WTC11 (cell line): ENCODE measurements at regions not wholly inside any gene's neighbourhood (a gene's known extent, or its start where the extent isn't known, plus 50 kb on each side); places are given as distances from the start of the nearest gene placed in this dataset.

Experiments used
- ATAC-seq: fragments of 200-7000 bp; cut with Tn5 transposase; 2 replicates; pipeline ENCODE4 v1.10.0; 2021; ENCODE audit warnings: mild to moderate bottlenecking, moderate library complexity
- CTCF ChIA-PET: fragments of 300-600 bp; sonication (Branson Sonifier 250); formaldehyde crosslinking; loops from one replicate; lab custom pipeline; 2021; ENCODE audit warnings: antibody characterized with exemption; lab: Charles Lee
- POLR2A ChIA-PET: fragments of 350-600 bp; sonication (Branson Sonifier 250); formaldehyde crosslinking; loops from one replicate; lab custom pipeline; 2021; ENCODE audit warnings: antibody characterized with exemption; lab: Charles Lee
- DNase-seq: peaks from one replicate; pipeline ENCODE4 v3.0.0; 2021; ENCODE audit warnings: low spot score
- H3K27ac Mint-ChIP-seq: 2 replicates; pipeline ENCODE4 v1.8.0; 2021; ENCODE audit warnings: mixed read lengths
- H3K27me3 Mint-ChIP-seq: 2 replicates; pipeline ENCODE4 v1.8.0; 2021; ENCODE audit warnings: low read depth, mild to moderate bottlenecking, moderate library complexity, mixed read lengths
- H3K36me3 Mint-ChIP-seq: 2 replicates; pipeline ENCODE4 v1.8.0; 2021; ENCODE audit warnings: mixed read lengths
- H3K4me1 Mint-ChIP-seq: 2 replicates; pipeline ENCODE4 v1.8.0; 2022; ENCODE audit warnings: mixed read lengths
- H3K4me3 Mint-ChIP-seq: 2 replicates; pipeline ENCODE4 v1.8.0; 2021; ENCODE audit warnings: mild to moderate bottlenecking, moderate library complexity, mixed read lengths
- H3K9me3 Mint-ChIP-seq: 2 replicates; pipeline ENCODE4 v1.8.0; 2021; ENCODE audit warnings: mixed read lengths
- EMX1 ChIP-seq: fragments of 250-450 bp; sonication (Bioruptor Pico); IDR thresholded peaks from 2 replicates; pipeline ENCODE4 v1.8.0; 2021; ENCODE audit warnings: mild to moderate bottlenecking
- FOXJ3 ChIP-seq: sonication (generic); formaldehyde crosslinking; IDR thresholded peaks from 2 replicates; pipeline ENCODE4 v1.9.0; 2021; ENCODE audit warnings: missing genetic modification reagents, mild to moderate bottlenecking, borderline replicate concordance
- FOXP1 ChIP-seq: sonication (generic); formaldehyde crosslinking; IDR thresholded peaks from 2 replicates; pipeline ENCODE4 v1.8.0; 2022; ENCODE audit warnings: missing genetic modification reagents, mild to moderate bottlenecking, moderate library complexity, borderline replicate concordance
- GRHL2 ChIP-seq: fragments of 250-450 bp; sonication (Bioruptor Pico); IDR thresholded peaks from 2 replicates; pipeline ENCODE4 v1.8.0; 2022; ENCODE audit warnings: mild to moderate bottlenecking, moderate library complexity; ENCODE audit not compliant: insufficient replicate concordance, severe bottlenecking
- HMGA2 ChIP-seq: fragments of 250-450 bp; sonication (Bioruptor Pico); IDR thresholded peaks from 2 replicates; pipeline ENCODE4 v1.4.0; 2021; ENCODE audit warnings: mild to moderate bottlenecking, moderate library complexity
- JAZF1 ChIP-seq: fragments of 250-450 bp; sonication (Bioruptor Pico); IDR thresholded peaks from 2 replicates; pipeline ENCODE4 v1.9.0; 2021; ENCODE audit warnings: moderate library complexity, mild to moderate bottlenecking, inconsistent platforms
- JUN ChIP-seq: sonication (generic); formaldehyde crosslinking; IDR thresholded peaks from 2 replicates; pipeline ENCODE4 v1.8.0; 2023; ENCODE audit warnings: mild to moderate bottlenecking, missing genetic modification reagents
- KAT7 ChIP-seq: sonication (generic); formaldehyde crosslinking; IDR thresholded peaks from 2 replicates; pipeline ENCODE4 v1.8.1; 2023; ENCODE audit warnings: missing genetic modification reagents, mild to moderate bottlenecking, borderline replicate concordance
- NFATC4 ChIP-seq: fragments of 250-450 bp; sonication (Bioruptor Pico); IDR thresholded peaks from 2 replicates; pipeline ENCODE4 v1.9.0; 2021; ENCODE audit warnings: mild to moderate bottlenecking
- NFYB ChIP-seq: sonication (generic); formaldehyde crosslinking; conservative IDR thresholded peaks from 2 replicates; pipeline ENCODE4 v1.8.0; 2022; ENCODE audit warnings: low read depth, missing genetic modification reagents
- NR2C2 ChIP-seq: sonication (generic); formaldehyde crosslinking; IDR thresholded peaks from 2 replicates; pipeline ENCODE4 v1.8.0; 2022; ENCODE audit warnings: mild to moderate bottlenecking, missing genetic modification reagents
- PRRX2 ChIP-seq: fragments of 250-450 bp; sonication (Bioruptor Pico); IDR thresholded peaks from 2 replicates; pipeline ENCODE4 v1.8.0; 2021; ENCODE audit warnings: mild to moderate bottlenecking
- RELA ChIP-seq: sonication (generic); formaldehyde crosslinking; IDR thresholded peaks from 2 replicates; pipeline ENCODE4 v1.8.1; 2022; ENCODE audit warnings: missing genetic modification reagents, mild to moderate bottlenecking, borderline replicate concordance
- SP1 ChIP-seq: sonication (generic); formaldehyde crosslinking; conservative IDR thresholded peaks from 2 replicates; pipeline ENCODE4 v1.8.1; 2022; ENCODE audit warnings: missing genetic modification reagents
- TEAD1 ChIP-seq: sonication (generic); formaldehyde crosslinking; IDR thresholded peaks from 2 replicates; pipeline ENCODE4 v1.8.0; 2022; ENCODE audit warnings: mild to moderate bottlenecking, missing genetic modification reagents
- ZNF219 ChIP-seq: sonication (generic); formaldehyde crosslinking; IDR thresholded peaks from 2 replicates; pipeline ENCODE4 v1.8.0; 2023; ENCODE audit warnings: missing genetic modification reagents, mild to moderate bottlenecking, borderline replicate concordance
- ZNF317 ChIP-seq: sonication (generic); formaldehyde crosslinking; IDR thresholded peaks from 2 replicates; pipeline ENCODE4 v1.8.1; 2023; ENCODE audit warnings: low read depth, mild to moderate bottlenecking, moderate library complexity, missing genetic modification reagents, borderline replicate concordance
- ZNF416 ChIP-seq: fragments of 250-450 bp; sonication (Bioruptor Pico); IDR thresholded peaks from 2 replicates; pipeline ENCODE4 v1.9.0; 2021; ENCODE audit warnings: mild to moderate bottlenecking, inconsistent platforms
- ZNF423 ChIP-seq: fragments of 250-450 bp; sonication (Bioruptor Pico); IDR thresholded peaks from 2 replicates; pipeline ENCODE4 v2.1.2; 2022; ENCODE audit warnings: mild to moderate bottlenecking, moderate library complexity
- TF ChIP-seq, protein P1 (sequence below): fragments of 250-450 bp; sonication (Bioruptor Pico); IDR thresholded peaks from 2 replicates; pipeline ENCODE4 v2.1.2; 2022; ENCODE audit warnings: mild to moderate bottlenecking, moderate library complexity
- TF ChIP-seq, protein P2 (sequence below): sonication (generic); formaldehyde crosslinking; IDR thresholded peaks from 2 replicates; pipeline ENCODE4 v1.8.0; 2022; ENCODE audit warnings: mild to moderate bottlenecking, missing genetic modification reagents
- TF ChIP-seq, protein P3 (sequence below): sonication (generic); formaldehyde crosslinking; IDR thresholded peaks from 2 replicates; pipeline ENCODE4 v1.8.0; 2022; ENCODE audit warnings: mild to moderate bottlenecking, missing genetic modification reagents
- TF ChIP-seq, protein P4 (sequence below): fragments of 200-600 bp; IDR thresholded peaks from 2 replicates; pipeline ENCODE4 v1.8.0; 2022; ENCODE audit warnings: antibody characterized with exemption
- TF ChIP-seq, protein P5 (sequence below): fragments of 250-450 bp; sonication (Bioruptor Pico); IDR thresholded peaks from 2 replicates; pipeline ENCODE4 v1.9.0; 2021; ENCODE audit warnings: mild to moderate bottlenecking
- TF ChIP-seq, protein P6 (sequence below): sonication (generic); formaldehyde crosslinking; IDR thresholded peaks from 2 replicates; pipeline ENCODE4 v1.8.1; 2022; ENCODE audit warnings: missing genetic modification reagents, borderline replicate concordance
- TF ChIP-seq, protein P7 (sequence below): fragments of 250-450 bp; sonication (Bioruptor Pico); conservative IDR thresholded peaks from 2 replicates; pipeline ENCODE4 v1.9.0; 2021; ENCODE audit warnings: mild to moderate bottlenecking

DNA sequence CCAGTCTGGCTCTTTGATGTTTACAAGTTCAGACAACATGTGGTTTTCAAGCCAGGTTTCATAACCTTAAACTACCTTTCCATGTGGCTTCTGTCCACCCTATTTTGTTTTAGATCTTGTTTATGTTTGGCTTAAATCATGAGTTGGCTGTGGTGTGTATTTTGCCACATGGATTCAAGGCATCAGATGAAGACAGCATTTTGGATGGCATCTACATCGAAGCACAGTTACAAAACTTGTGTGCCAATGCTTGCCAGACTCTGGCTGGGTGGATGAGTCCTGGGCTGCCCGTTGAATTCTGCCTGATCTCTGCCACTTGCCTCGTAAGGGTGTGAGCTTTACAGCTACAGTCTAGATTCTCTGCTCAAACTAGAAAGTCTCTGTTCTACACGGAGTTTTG is 335.3 kb downstream of the MYCN start:
- ATAC-seq, result no peak
- H3K27me3 Mint-ChIP-seq, result no peaks in the 10 kb centered on the region
- H3K9me3 Mint-ChIP-seq, result no peaks in the 10 kb centered on the region
- no peaks in the 10 kb centered on the region for H3K36me3 Mint-ChIP-seq
- H3K27ac Mint-ChIP-seq, result no peak overlapping the region
- DNase-seq, result no peak
- H3K4me1 Mint-ChIP-seq, result no peaks in the 10 kb centered on the region
- CTCF ChIA-PET, result no interaction called here
- POLR2A ChIA-PET, result no interaction called here
- H3K4me3 Mint-ChIP-seq, result no peak overlapping the region
- TF ChIP-seq, protein P1, sequence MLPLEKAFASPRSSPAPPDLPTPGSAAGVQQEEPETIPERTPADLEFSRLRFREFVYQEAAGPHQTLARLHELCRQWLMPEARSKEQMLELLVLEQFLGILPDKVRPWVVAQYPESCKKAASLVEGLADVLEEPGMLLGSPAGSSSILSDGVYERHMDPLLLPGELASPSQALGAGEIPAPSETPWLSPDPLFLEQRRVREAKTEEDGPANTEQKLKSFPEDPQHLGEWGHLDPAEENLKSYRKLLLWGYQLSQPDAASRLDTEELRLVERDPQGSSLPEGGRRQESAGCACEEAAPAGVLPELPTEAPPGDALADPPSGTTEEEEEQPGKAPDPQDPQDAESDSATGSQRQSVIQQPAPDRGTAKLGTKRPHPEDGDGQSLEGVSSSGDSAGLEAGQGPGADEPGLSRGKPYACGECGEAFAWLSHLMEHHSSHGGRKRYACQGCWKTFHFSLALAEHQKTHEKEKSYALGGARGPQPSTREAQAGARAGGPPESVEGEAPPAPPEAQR, result no peak
- TF ChIP-seq NFYB (CRISPR knock-in tag) (no peak), EMX1 (CRISPR knock-in tag) (no peak), ZNF423 (CRISPR knock-in tag) (no peak), FOXJ3 (no peak), HMGA2 (no peak), KAT7 (no peak), FOXP1 (no peak), ZNF317 (CRISPR knock-in tag) (no peak), ZNF416 (CRISPR knock-in tag) (no peak), JUN (CRISPR knock-in tag) (no peak), NR2C2 (CRISPR knock-in tag) (no peak), TEAD1 (no peak), NFATC4 (no peak), ZNF219 (CRISPR knock-in tag) (no peak)
- TF ChIP-seq, protein P2, sequence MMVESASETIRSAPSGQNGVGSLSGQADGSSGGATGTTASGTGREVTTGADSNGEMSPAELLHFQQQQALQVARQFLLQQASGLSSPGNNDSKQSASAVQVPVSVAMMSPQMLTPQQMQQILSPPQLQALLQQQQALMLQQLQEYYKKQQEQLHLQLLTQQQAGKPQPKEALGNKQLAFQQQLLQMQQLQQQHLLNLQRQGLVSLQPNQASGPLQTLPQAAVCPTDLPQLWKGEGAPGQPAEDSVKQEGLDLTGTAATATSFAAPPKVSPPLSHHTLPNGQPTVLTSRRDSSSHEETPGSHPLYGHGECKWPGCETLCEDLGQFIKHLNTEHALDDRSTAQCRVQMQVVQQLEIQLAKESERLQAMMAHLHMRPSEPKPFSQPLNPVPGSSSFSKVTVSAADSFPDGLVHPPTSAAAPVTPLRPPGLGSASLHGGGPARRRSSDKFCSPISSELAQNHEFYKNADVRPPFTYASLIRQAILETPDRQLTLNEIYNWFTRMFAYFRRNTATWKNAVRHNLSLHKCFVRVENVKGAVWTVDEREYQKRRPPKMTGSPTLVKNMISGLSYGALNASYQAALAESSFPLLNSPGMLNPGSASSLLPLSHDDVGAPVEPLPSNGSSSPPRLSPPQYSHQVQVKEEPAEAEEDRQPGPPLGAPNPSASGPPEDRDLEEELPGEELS (CRISPR knock-in tag), result no peak
- TF ChIP-seq, protein P3, sequence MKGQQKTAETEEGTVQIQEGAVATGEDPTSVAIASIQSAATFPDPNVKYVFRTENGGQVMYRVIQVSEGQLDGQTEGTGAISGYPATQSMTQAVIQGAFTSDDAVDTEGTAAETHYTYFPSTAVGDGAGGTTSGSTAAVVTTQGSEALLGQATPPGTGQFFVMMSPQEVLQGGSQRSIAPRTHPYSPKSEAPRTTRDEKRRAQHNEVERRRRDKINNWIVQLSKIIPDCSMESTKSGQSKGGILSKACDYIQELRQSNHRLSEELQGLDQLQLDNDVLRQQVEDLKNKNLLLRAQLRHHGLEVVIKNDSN (CRISPR knock-in tag), result no peak
- TF ChIP-seq, protein P4, sequence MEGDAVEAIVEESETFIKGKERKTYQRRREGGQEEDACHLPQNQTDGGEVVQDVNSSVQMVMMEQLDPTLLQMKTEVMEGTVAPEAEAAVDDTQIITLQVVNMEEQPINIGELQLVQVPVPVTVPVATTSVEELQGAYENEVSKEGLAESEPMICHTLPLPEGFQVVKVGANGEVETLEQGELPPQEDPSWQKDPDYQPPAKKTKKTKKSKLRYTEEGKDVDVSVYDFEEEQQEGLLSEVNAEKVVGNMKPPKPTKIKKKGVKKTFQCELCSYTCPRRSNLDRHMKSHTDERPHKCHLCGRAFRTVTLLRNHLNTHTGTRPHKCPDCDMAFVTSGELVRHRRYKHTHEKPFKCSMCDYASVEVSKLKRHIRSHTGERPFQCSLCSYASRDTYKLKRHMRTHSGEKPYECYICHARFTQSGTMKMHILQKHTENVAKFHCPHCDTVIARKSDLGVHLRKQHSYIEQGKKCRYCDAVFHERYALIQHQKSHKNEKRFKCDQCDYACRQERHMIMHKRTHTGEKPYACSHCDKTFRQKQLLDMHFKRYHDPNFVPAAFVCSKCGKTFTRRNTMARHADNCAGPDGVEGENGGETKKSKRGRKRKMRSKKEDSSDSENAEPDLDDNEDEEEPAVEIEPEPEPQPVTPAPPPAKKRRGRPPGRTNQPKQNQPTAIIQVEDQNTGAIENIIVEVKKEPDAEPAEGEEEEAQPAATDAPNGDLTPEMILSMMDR, result no peak
- TF ChIP-seq, protein P5, sequence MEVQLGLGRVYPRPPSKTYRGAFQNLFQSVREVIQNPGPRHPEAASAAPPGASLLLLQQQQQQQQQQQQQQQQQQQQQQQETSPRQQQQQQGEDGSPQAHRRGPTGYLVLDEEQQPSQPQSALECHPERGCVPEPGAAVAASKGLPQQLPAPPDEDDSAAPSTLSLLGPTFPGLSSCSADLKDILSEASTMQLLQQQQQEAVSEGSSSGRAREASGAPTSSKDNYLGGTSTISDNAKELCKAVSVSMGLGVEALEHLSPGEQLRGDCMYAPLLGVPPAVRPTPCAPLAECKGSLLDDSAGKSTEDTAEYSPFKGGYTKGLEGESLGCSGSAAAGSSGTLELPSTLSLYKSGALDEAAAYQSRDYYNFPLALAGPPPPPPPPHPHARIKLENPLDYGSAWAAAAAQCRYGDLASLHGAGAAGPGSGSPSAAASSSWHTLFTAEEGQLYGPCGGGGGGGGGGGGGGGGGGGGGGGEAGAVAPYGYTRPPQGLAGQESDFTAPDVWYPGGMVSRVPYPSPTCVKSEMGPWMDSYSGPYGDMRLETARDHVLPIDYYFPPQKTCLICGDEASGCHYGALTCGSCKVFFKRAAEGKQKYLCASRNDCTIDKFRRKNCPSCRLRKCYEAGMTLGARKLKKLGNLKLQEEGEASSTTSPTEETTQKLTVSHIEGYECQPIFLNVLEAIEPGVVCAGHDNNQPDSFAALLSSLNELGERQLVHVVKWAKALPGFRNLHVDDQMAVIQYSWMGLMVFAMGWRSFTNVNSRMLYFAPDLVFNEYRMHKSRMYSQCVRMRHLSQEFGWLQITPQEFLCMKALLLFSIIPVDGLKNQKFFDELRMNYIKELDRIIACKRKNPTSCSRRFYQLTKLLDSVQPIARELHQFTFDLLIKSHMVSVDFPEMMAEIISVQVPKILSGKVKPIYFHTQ (CRISPR knock-in tag), result no peak
- TF ChIP-seq, all 79 proteins: peak for 0

DNA sequence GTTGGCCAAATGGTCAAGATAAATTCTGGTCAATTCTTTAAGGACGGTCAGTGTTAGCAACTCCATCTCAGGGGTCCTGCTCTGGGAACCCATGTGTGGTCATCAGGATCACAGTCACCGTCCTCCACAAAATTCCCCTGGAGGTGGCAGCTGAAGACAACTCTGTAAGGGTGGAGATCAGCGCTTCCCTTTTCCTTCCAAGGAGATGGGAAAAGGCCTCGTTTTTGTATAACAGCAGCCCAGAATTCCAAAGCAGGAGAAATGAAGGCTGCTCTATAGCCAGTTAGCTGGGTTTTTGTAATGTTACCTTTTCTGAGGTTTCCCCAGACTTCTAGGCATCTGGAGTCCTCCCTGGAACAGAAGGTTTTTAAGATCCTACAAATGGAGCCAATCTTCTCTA is 334.8 kb downstream of the MYCN start:
- no peak for ATAC-seq
- Mint-ChIP-seq H3K27me3 (no peaks in the 10 kb centered on the region), H3K4me1 (no peaks in the 10 kb centered on the region), H3K27ac (no peak overlapping the region), H3K9me3 (no peaks in the 10 kb centered on the region), H3K36me3 (no peaks in the 10 kb centered on the region), H3K4me3 (no peak overlapping the region)
- CTCF ChIA-PET, result no interaction called here
- DNase-seq, result no peak
- POLR2A ChIA-PET, result no interaction called here
- TF ChIP-seq, protein P6, sequence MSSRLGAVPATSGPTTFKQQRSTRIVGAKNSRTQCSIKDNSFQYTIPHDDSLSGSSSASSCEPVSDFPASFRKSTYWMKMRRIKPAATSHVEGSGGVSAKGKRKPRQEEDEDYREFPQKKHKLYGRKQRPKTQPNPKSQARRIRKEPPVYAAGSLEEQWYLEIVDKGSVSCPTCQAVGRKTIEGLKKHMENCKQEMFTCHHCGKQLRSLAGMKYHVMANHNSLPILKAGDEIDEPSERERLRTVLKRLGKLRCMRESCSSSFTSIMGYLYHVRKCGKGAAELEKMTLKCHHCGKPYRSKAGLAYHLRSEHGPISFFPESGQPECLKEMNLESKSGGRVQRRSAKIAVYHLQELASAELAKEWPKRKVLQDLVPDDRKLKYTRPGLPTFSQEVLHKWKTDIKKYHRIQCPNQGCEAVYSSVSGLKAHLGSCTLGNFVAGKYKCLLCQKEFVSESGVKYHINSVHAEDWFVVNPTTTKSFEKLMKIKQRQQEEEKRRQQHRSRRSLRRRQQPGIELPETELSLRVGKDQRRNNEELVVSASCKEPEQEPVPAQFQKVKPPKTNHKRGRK (CRISPR knock-in tag), result no peak
- TF ChIP-seq, protein P7, sequence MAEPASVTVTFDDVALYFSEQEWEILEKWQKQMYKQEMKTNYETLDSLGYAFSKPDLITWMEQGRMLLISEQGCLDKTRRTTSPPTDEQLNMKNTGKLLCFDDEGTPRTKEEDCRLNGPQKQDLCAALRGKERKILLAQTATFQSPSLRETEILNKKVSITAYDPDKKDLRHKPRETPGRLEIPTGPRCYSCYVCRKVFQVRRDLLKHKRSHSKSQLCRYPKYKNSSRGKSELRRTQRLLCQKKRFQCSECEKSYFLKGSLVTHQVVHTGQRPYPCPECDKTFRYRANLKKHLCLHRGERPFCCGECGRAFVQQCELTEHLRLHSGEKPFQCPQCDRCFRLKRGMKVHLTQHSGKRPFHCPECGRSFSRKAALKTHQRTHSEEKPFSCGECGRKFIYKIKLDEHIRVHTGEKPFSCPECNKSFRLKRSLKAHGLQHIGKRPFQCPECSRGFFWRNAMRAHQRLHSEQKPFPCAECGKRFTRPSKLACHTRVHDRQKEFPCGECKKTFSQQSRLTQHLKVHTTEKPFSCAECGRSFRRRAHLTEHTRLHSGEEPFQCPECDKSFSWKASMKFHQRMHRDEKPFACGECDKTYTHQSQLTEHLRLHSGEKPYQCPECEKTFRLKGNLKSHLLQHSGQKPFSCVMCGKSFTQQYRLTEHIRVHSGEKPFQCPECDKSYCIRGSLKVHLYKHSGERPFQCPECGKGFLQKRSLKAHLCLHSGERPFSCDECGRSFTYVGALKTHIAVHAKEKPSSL (CRISPR knock-in tag), result no peak
- TF ChIP-seq PRRX2 (CRISPR knock-in tag), result no peak
- TF ChIP-seq JAZF1 (CRISPR knock-in tag), result no peak
- TF ChIP-seq RELA (CRISPR knock-in tag), result no peak
- TF ChIP-seq GRHL2, result no peak
- no peak for TF ChIP-seq SP1 (CRISPR knock-in tag)
